Right lobe of liver (tissue), 4 donors: ENCODE measurements at regions not wholly inside any gene's neighbourhood (a gene's known extent, or its start where the extent isn't known, plus 50 kb on each side); places are given as distances from the start of the nearest gene placed in this dataset.

Source experiments
- CTCF ChIP-seq, 4 donors: fragments of 200-600 bp in 3 of 4; fragments of 450-650 bp in 1 of 4; IDR thresholded peaks; one replicate each; pipeline versions ENCODE4 v1.5.1 to v1.8.0; 2016 to 2022; ENCODE audit warnings: antibody characterized with exemption in 4 of 4, mild to moderate bottlenecking in 2 of 4
- POLR2A ChIP-seq: fragments of 450-650 bp; IDR thresholded peaks from one replicate; pipeline ENCODE4 v1.6.1; 2017; ENCODE audit warnings: antibody characterized with exemption, mild to moderate bottlenecking
- donor health status: DM: no; HTN: no; CAD: no.
- donor health status: DM: no; HTN: no; CAD: no.
- donor health status: DM: no; HTN: yes; CAD: no.

- TF ChIP-seq POLR2A (no peak), CTCF (IDR thresholded peaks at IDR 0.05) (no peak)
These were observed 167.8 kb downstream of the AASDH start for GRCh38 chr4:56219447-56219846.
